ENCODE measurements at regions not wholly inside any gene's neighbourhood (a gene's known extent, or its start where the extent isn't known, plus 50 kb on each side); places are given as distances from the start of the nearest gene placed in this dataset.

- TF ChIP-seq, protein P1, sequence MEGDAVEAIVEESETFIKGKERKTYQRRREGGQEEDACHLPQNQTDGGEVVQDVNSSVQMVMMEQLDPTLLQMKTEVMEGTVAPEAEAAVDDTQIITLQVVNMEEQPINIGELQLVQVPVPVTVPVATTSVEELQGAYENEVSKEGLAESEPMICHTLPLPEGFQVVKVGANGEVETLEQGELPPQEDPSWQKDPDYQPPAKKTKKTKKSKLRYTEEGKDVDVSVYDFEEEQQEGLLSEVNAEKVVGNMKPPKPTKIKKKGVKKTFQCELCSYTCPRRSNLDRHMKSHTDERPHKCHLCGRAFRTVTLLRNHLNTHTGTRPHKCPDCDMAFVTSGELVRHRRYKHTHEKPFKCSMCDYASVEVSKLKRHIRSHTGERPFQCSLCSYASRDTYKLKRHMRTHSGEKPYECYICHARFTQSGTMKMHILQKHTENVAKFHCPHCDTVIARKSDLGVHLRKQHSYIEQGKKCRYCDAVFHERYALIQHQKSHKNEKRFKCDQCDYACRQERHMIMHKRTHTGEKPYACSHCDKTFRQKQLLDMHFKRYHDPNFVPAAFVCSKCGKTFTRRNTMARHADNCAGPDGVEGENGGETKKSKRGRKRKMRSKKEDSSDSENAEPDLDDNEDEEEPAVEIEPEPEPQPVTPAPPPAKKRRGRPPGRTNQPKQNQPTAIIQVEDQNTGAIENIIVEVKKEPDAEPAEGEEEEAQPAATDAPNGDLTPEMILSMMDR (IDR thresholded peaks at IDR 0.05), result no peak
- DNase-seq (ENCODE audit: low spot score), result no peak
- no peak overlapping the region for H3K27ac ChIP-seq
- no peaks in the 10 kb centered on the region for H3K36me3 ChIP-seq
- H3K4me1 ChIP-seq, result no peaks in the 10 kb centered on the region
- no peak overlapping the region for H3K4me3 ChIP-seq
- peaks cover 0 to 6% of the 10 kb centered on the region in 2 donors for H3K9me3 ChIP-seq
- H3K27me3 ChIP-seq, result no peaks in the 10 kb centered on the region
These were observed 1020.0 kb upstream of the SLC10A2 start for GRCh38 chr13:104086210-104086609.

GRCh38 chr13:104085611-104086010 is 1019.4 kb upstream of the SLC10A2 start:
- H3K27ac ChIP-seq, result no peak overlapping the region
- TF ChIP-seq, protein P1 (IDR thresholded peaks at IDR 0.05), result no peak
- no peaks in the 10 kb centered on the region for H3K36me3 ChIP-seq
- no peaks in the 10 kb centered on the region for H3K4me1 ChIP-seq
- H3K9me3 ChIP-seq, result peaks cover 0 to 6% of the 10 kb centered on the region in 2 donors
- DNase-seq (ENCODE audit: low spot score), result no peak
- H3K4me3 ChIP-seq, result no peak overlapping the region
- no peaks in the 10 kb centered on the region for H3K27me3 ChIP-seq

GRCh38 chr13:104074326-104074725 is 1008.1 kb upstream of the SLC10A2 start:
- H3K27ac ChIP-seq, result no peak overlapping the region
- no peaks in the 10 kb centered on the region for H3K4me1 ChIP-seq
- H3K36me3 ChIP-seq, result no peaks in the 10 kb centered on the region
- DNase-seq (ENCODE audit: low spot score), result no peak
- no peak overlapping the region for H3K4me3 ChIP-seq
- H3K9me3 ChIP-seq, result no peaks in the 10 kb centered on the region
- H3K27me3 ChIP-seq, result no peaks in the 10 kb centered on the region
- TF ChIP-seq, protein P1 (IDR thresholded peaks at IDR 0.05), result no peak

DNA sequence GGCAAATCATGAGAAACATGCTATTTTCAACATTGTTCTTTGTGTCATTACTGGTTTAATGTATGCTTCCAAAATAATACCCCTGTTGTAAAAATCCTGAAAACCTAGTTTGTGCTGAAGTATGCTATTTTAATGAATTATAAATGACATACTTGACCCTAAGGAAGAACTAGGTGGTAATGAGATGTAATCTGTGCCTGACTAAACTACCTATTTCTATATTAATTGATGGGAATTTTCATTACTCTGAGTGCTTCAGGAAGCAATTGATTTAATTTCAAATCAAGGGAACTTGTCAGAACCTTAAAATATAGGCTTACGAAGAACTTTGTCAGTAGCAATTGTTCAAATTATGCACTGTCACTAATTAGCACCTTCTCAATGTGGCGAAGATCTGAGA is 1005.6 kb upstream of the SLC10A2 start:
- TF ChIP-seq, protein P1 (IDR thresholded peaks at IDR 0.05), result no peak
- no peaks in the 10 kb centered on the region for H3K27me3 ChIP-seq
- no peaks in the 10 kb centered on the region for H3K36me3 ChIP-seq
- H3K4me3 ChIP-seq, result no peak overlapping the region
- DNase-seq (ENCODE audit: low spot score), result no peak
- no peak overlapping the region for H3K27ac ChIP-seq
- H3K9me3 ChIP-seq, result no peaks in the 10 kb centered on the region
- no peaks in the 10 kb centered on the region for H3K4me1 ChIP-seq

- no peak overlapping the region for H3K4me3 ChIP-seq
- TF ChIP-seq, protein P1 (IDR thresholded peaks at IDR 0.05), result no peak
- no peaks in the 10 kb centered on the region for H3K9me3 ChIP-seq
- H3K27me3 ChIP-seq, result no peaks in the 10 kb centered on the region
- DNase-seq (ENCODE audit: low spot score), result no peak
- H3K27ac ChIP-seq, result no peak overlapping the region
- no peaks in the 10 kb centered on the region for H3K4me1 ChIP-seq
- no peaks in the 10 kb centered on the region for H3K36me3 ChIP-seq
These were observed 999.1 kb upstream of the SLC10A2 start for GRCh38 chr13:104065328-104065727.

DNA sequence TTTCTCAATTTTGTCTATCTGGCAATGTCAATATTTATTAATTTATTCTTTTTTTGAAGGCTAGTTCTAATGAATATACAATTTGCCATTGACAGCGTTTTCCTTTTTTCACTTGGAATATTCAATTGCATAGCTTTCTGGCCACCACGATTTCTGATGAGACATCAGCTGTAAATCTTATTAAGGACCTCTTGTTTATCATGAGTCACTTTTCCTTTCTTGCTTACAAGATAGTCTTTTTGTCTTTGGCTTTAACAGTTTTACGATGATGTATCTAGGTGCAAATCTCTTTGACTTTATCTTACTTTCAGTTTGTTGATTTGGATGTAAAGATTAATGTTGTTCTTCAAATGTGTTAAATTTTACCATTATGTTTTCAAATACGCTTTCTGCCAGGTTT is 991.6 kb upstream of the SLC10A2 start:
- no peak overlapping the region for H3K4me3 ChIP-seq

More for the DNA sequence above, 991.6 kb upstream of the SLC10A2 start:
- no peaks in the 10 kb centered on the region for H3K27me3 ChIP-seq
- no peaks in the 10 kb centered on the region for H3K9me3 ChIP-seq
- no peak for DNase-seq (ENCODE audit: low spot score)
- H3K4me1 ChIP-seq, result no peaks in the 10 kb centered on the region
- no peak overlapping the region for H3K27ac ChIP-seq
- H3K36me3 ChIP-seq, result no peaks in the 10 kb centered on the region
- TF ChIP-seq, protein P1 (IDR thresholded peaks at IDR 0.05), result no peak

All from right atrium auricular region (tissue), 2 donors.